ENCODE measurements at regions not wholly inside any gene's neighbourhood (a gene's known extent, or its start where the extent isn't known, plus 50 kb on each side); places are given as distances from the start of the nearest gene placed in this dataset.
"Not testable (repeated sequence)": the region's sequence is repeated elsewhere in the genome, so short reads cannot be mapped to it uniquely, and the experiment has no call there.

GRCh38 chr6:164097551-164098398, 683.3 kb downstream of the QKI start:
- DNase-seq: no peak

GRCh38 chr6:164097056-164097455, 682.5 kb downstream of the QKI start:
- no peak for DNase-seq

- no peak for DNase-seq
Observed at GRCh38 chr6:164095056-164095455, 680.5 kb downstream of the QKI start.

GRCh38 chr6:164087870-164088269, 673.4 kb downstream of the QKI start:
- DNase-seq: no peak

GRCh38 chr6:164087211-164087610, 672.7 kb downstream of the QKI start:
- no peak for DNase-seq

GRCh38 chr6:164086076-164086887, 671.8 kb downstream of the QKI start:
- no peak for DNase-seq

GRCh38 chr6:164085091-164086075, 670.9 kb downstream of the QKI start:
- DNase-seq: no peak

- no peak for DNase-seq
Observed at GRCh38 chr6:164079275-164079600, 664.7 kb downstream of the QKI start.

GRCh38 chr6:164078532-164079274, 664.2 kb downstream of the QKI start:
- no peak for DNase-seq

- not testable (repeated sequence) for DNase-seq
Observed at GRCh38 chr6:164076818-164077532, 662.5 kb downstream of the QKI start.

GRCh38 chr6:164075981-164076615, 661.6 kb downstream of the QKI start:
- DNase-seq: no peak

- DNase-seq: no peak
Observed at GRCh38 chr6:164072240-164072666, 657.7 kb downstream of the QKI start.

- no peak for DNase-seq
Observed at GRCh38 chr6:164069350-164069990, 655.0 kb downstream of the QKI start.

- no peak for DNase-seq
Observed at GRCh38 chr6:164068527-164068926, 654.0 kb downstream of the QKI start.

- no peak for DNase-seq
Observed at GRCh38 chr6:164066766-164067165, 652.2 kb downstream of the QKI start.

- no peak for DNase-seq
Observed at GRCh38 chr6:164066335-164066734, 651.8 kb downstream of the QKI start.

- no peak for DNase-seq
Observed at GRCh38 chr6:164063346-164063745, 648.8 kb downstream of the QKI start.

- no peak for DNase-seq
Observed at GRCh38 chr6:164062872-164063271, 648.4 kb downstream of the QKI start.

- no peak for DNase-seq
Observed at GRCh38 chr6:164057876-164058275, 643.4 kb downstream of the QKI start.

- no peak for DNase-seq
Observed at GRCh38 chr6:164051427-164051826, 636.9 kb downstream of the QKI start.
